Natural killer cell treated with Interleukin-12 subunit alpha and Interleukin-12 subunit beta and Interleukin-15 and Interleukin-18, amount 100 ng/mL, for 72 hours (primary cell): ENCODE measurements at regions not wholly inside any gene's neighbourhood (a gene's known extent, or its start where the extent isn't known, plus 50 kb on each side); places are given as distances from the start of the nearest gene placed in this dataset.
A peak's percentile ranks its signal among the peaks of the same experiment; 100 is the strongest.

Experiments used
- ATAC-seq, 2 donors: fragments of 150-1000 bp; cut with Tn5 transposase in 1 of 2; sonication (Bioruptor Pico), chemical (Tn5 transposase) in 1 of 2; 2 replicates each; pipeline ENCODE4 v1.10.0; 2021
- DNase-seq: peaks from one replicate; pipeline ENCODE4 v3.0.0; 2022; ENCODE audit warnings: low spot score
- H3K27ac Mint-ChIP-seq, 2 donors: 1 replicate in 1 of 2; 2 replicates in 1 of 2; pipeline ENCODE4 v1.8.0; 2022; ENCODE audit warnings: mixed read lengths in 2 of 2, mild to moderate bottlenecking in 1 of 2, moderate library complexity in 1 of 2
- H3K27me3 Mint-ChIP-seq, 2 donors: 1 replicate in 1 of 2; 2 replicates in 1 of 2; pipeline ENCODE4 v1.8.0; 2022; ENCODE audit warnings: mixed read lengths in 2 of 2
- H3K36me3 Mint-ChIP-seq: one replicate; pipeline ENCODE4 v1.8.0; 2022; ENCODE audit warnings: mixed read lengths
- H3K4me1 Mint-ChIP-seq, 2 donors: 1 replicate in 1 of 2; 2 replicates in 1 of 2; pipeline ENCODE4 v1.8.0; 2022; ENCODE audit warnings: low read depth in 2 of 2, mixed read lengths in 2 of 2, mild to moderate bottlenecking in 1 of 2
- H3K4me3 Mint-ChIP-seq: one replicate; pipeline ENCODE4 v1.8.0; 2022; ENCODE audit warnings: mixed read lengths
- H3K9me3 Mint-ChIP-seq: 2 replicates; pipeline ENCODE4 v1.8.0; 2022; ENCODE audit warnings: mixed read lengths

DNA sequence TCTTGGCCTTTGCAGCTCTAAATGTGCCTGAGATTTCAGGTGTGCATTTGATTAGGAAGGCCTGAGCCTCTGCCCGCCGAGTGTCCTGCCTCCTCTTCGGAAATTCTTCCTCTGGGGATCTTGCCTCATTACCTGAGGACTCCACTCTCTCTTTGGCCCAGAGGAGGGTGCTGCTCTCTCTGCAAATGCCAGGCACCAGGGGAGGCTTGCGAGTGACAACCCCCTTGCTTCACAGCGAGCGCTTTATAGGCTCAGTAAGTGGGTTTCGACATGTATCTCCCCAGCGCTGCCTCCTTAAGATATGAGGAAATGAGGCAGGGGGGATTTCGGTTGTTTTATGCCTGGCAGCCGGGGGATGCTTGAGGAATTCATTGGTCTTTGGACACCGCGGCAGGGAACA, 423.9 kb downstream of the GLRX3 start:
- Mint-ChIP-seq H3K9me3 (no peaks in the 10 kb centered on the region), H3K27ac (no peak overlapping the region), H3K4me3 (no peak overlapping the region), H3K4me1 (no peaks in the 10 kb centered on the region), H3K27me3 (no peaks in the 10 kb centered on the region), H3K36me3 (no peaks in the 10 kb centered on the region)
- DNase-seq (no peak), ATAC-seq (no peak)

DNA sequence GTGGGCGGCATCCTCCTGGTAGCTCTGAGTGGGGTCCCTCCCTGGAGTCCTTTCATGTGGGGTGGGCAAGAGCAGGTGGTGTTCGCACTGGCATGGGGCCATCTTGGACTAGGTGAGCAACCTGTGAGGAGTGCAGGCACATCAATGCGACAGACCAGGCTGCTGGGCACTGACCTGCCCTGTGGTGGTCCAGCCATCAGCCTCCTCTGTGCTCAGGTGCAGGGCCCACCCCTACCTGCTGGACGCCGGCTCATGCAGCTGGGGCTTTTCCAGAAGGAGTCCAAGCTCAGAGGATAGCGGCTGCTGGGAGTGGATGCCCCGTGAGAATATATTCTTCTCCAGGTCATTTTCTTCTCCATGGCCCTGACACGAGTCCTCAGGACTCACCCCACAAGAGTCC, 424.4 kb downstream of the GLRX3 start:
- H3K36me3 Mint-ChIP-seq = no peaks in the 10 kb centered on the region
- H3K27me3 Mint-ChIP-seq = no peaks in the 10 kb centered on the region
- no peaks in the 10 kb centered on the region for H3K9me3 Mint-ChIP-seq
- DNase-seq (no peak), ATAC-seq (no peak)
- no peaks in the 10 kb centered on the region for H3K4me1 Mint-ChIP-seq
- no peak overlapping the region for H3K27ac Mint-ChIP-seq
- no peak overlapping the region for H3K4me3 Mint-ChIP-seq

- no peak for ATAC-seq
- Mint-ChIP-seq H3K36me3 (no peaks in the 10 kb centered on the region), H3K4me1 (no peaks in the 10 kb centered on the region), H3K27me3 (no peaks in the 10 kb centered on the region), H3K27ac (no peak overlapping the region), H3K9me3 (no peaks in the 10 kb centered on the region), H3K4me3 (no peak overlapping the region)
- DNase-seq = no peak
Observed at GRCh38 chr10:130561681-130562080, 425.5 kb downstream of the GLRX3 start.

DNA sequence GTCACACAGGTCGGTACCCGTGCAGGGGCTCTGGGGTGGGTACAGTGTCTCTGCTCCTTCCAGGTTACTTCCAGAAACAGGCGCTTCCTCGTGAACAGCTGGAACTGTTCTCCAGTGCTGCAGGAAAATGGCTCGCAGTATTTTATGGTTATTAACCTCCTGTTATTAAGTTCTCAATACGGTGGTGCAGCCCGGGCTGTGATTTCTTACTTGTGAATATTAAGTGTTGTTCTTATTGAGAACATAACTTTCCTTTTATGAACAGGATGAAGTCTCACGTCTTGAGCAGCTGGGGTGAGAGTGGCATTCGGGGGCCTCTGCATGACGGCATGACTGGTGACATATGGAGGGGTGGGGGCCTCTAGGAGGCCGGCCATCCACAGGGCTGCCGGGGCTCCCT, 430.8 kb downstream of the GLRX3 start:
- H3K27me3 Mint-ChIP-seq = no peaks in the 10 kb centered on the region
- no peak overlapping the region for H3K4me3 Mint-ChIP-seq
- H3K36me3 Mint-ChIP-seq = no peaks in the 10 kb centered on the region
- DNase-seq (no peak), ATAC-seq (no peak)
- H3K27ac Mint-ChIP-seq = no peak overlapping the region
- no peaks in the 10 kb centered on the region for H3K9me3 Mint-ChIP-seq
- H3K4me1 Mint-ChIP-seq = no peaks in the 10 kb centered on the region

DNA sequence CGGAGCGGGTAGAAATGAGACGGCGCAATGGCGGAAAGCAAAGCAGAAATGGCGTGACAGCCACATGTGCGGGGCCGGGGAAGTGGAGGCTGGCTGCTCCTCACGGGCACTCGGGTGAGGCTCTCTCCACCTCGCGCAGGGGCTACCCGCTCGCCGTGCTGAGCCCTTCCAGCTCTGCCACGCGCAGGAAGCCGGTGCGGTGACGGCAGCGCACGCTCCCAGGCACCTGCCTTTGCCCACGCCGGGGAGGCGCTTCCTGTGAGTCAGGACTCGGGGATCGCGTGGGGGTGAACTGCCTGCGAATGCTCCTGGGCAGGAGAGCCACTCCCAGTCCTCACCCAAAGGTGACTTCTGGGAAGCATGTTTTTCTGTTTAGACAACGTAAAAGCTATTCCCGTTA, 431.2 kb downstream of the GLRX3 start:
- Mint-ChIP-seq H3K9me3 (no peaks in the 10 kb centered on the region), H3K27me3 (no peaks in the 10 kb centered on the region), H3K4me3 (no peak overlapping the region), H3K27ac (no peak overlapping the region), H3K4me1 (no peaks in the 10 kb centered on the region), H3K36me3 (no peaks in the 10 kb centered on the region)
- DNase-seq = no peak
- ATAC-seq = no peak

DNA sequence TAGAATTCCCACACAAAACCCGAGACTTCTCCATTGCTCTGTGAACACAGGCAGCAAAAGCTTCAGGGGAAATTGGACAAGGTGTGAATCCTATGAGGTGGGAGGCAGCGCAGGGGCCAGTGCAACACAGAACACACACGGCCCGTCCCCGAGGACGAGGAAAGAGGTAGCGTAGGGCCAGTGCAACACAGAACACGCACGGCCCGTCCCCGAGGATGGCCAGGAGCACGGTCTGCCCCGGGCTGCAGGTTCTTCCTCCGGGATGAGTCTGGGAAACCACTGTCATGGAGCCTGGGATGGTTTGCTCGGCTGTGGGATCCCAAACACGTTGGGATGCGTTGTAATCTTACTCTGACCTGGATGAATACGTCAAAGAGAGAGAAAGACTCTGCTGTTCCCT, 432.1 kb downstream of the GLRX3 start:
- H3K4me1 Mint-ChIP-seq = no peaks in the 10 kb centered on the region
- no peaks in the 10 kb centered on the region for H3K36me3 Mint-ChIP-seq
- no peak for ATAC-seq

DNA sequence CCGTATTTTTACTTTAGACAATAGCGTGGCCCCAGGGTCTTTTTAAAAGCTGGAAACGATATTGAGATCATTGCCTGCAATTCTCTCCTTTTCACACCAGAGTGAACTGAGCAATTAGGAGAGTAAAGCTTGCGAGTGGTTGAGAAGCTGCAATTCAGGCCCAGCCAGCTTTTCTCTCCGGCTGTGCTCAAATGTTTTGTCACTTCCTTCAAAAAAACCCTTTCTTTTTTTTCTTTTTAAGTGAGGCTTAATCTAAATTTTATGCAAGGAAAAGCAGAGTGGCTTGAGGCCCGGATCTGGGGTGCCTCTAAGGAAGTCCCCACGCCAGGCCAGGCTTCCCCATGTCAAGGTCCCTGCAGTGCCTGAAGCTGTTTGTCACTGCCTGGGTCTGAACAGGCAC, 433.9 kb downstream of the GLRX3 start:
- H3K36me3 Mint-ChIP-seq = no peaks in the 10 kb centered on the region
- H3K9me3 Mint-ChIP-seq = no peaks in the 10 kb centered on the region
- no peaks in the 10 kb centered on the region for H3K4me1 Mint-ChIP-seq
- ATAC-seq (no peak), DNase-seq (no peak)
- no peak overlapping the region for H3K4me3 Mint-ChIP-seq
- no peak overlapping the region for H3K27ac Mint-ChIP-seq
- no peaks in the 10 kb centered on the region for H3K27me3 Mint-ChIP-seq

More for the DNA sequence above, 432.1 kb downstream of the GLRX3 start:
- Mint-ChIP-seq H3K4me3 (no peak overlapping the region), H3K9me3 (no peaks in the 10 kb centered on the region), H3K27ac (no peak overlapping the region), H3K27me3 (no peaks in the 10 kb centered on the region)
- no peak for DNase-seq

DNA sequence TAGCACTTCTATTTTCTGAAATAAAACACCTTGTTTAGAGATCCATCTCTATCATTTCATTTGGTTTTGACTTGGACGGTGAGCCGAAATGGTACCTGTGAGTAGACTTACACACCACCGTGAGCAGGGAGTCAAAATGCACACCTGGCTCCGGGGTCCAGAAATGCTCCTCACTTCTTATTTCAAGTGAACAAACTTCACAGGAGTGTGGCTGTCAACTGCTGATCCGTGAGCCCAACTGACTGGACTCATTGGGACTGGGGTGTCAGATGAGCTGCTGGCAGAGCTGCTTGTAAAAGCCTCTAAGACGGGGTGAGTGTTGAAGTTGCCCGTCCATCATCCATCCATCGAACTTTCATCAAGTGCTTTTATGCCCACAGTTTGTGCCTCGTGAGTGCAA, 435.5 kb downstream of the GLRX3 start:
- Mint-ChIP-seq H3K27ac (no peak overlapping the region), H3K36me3 (no peaks in the 10 kb centered on the region), H3K9me3 (no peaks in the 10 kb centered on the region), H3K4me3 (no peak overlapping the region), H3K4me1 (no peaks in the 10 kb centered on the region), H3K27me3 (peaks cover 0 to 2% of the 10 kb centered on the region in 2 donors)
- ATAC-seq (no peak), DNase-seq (no peak)

DNA sequence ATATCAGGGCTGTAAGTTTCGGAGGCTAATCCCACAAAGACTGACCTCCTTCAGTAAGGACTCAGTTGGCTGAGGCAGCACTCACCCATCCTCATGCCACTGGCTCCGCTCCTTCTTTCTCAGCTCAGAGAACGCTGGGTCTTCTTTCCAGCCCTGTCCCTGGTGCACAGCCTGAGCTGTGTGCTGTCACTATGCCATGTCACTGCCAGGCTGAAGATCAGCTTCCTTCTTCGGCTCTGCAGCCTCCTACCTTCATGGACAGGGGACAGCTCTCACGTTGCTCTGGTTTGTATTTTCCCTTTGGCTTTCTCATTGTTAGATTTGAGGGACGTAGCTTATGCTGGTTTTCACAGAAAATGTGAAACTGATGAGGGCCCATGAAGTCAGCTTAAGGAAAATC, 437.3 kb downstream of the GLRX3 start:
- Mint-ChIP-seq H3K27ac (no peak overlapping the region), H3K4me1 (no peaks in the 10 kb centered on the region), H3K9me3 (no peaks in the 10 kb centered on the region), H3K36me3 (no peaks in the 10 kb centered on the region), H3K27me3 (peaks cover 0 to 2% of the 10 kb centered on the region in 2 donors), H3K4me3 (no peak overlapping the region)
- ATAC-seq = no peak
- DNase-seq = no peak

GRCh38 chr10:130575756-130576285, 439.6 kb downstream of the GLRX3 start:
- DNase-seq (no peak), ATAC-seq (peak; percentile 40 to 46)
- no peak overlapping the region for H3K4me3 Mint-ChIP-seq
- H3K36me3 Mint-ChIP-seq = no peaks in the 10 kb centered on the region
- peaks cover 7 to 10% of the 10 kb centered on the region in 2 donors for H3K27me3 Mint-ChIP-seq
- H3K27ac Mint-ChIP-seq = no peak overlapping the region
- no peaks in the 10 kb centered on the region for H3K4me1 Mint-ChIP-seq
- no peaks in the 10 kb centered on the region for H3K9me3 Mint-ChIP-seq

GRCh38 chr10:130576427-130576826, 440.2 kb downstream of the GLRX3 start:
- Mint-ChIP-seq H3K36me3 (no peaks in the 10 kb centered on the region), H3K27me3 (peaks cover 7 to 13% of the 10 kb centered on the region in 2 donors), H3K27ac (no peak overlapping the region), H3K4me3 (no peak overlapping the region), H3K4me1 (no peaks in the 10 kb centered on the region), H3K9me3 (no peaks in the 10 kb centered on the region)
- ATAC-seq (no peak), DNase-seq (no peak)

GRCh38 chr10:130577039-130577438, 440.8 kb downstream of the GLRX3 start:
- H3K27me3 Mint-ChIP-seq = peaks cover 7 to 15% of the 10 kb centered on the region in 2 donors

DNA sequence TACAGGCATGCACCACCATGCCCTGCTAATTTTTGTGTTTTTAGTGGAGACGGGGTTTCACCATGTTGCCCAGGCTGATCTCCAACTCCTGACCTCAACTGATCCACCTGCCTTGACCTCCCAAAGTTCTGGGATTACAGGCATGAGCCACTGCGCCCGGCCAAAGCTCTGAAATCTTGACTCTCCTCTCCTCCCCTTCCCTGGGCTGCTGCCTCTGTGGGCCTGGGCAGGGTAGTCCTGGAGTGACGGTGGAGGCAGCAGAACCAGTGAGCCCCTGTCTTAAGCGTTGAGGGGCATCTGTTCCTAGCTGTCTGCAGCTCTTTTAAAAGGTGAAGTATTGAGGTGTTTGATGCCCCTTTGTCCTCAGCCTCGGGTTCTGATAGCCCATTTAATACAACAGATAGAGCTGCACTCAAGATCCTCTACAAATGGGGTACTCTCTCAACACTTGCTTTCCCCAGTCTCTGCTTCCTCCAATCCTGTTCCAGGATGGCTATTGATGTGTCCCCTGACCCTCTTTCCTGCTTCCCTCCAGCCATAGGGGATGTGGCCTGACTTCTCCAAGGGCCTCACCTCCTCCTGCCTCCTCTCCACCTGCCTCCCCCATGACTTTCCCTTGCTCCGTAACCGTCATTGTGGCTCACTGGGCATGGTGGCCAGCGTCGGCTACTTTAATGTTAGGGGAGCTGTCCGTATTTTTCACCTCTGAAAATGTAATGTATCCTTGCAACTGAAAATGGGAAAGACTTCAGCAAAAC, 442.5 kb downstream of the GLRX3 start:
- Mint-ChIP-seq H3K4me1 (no peaks in the 10 kb centered on the region), H3K27me3 (peaks cover 7 to 15% of the 10 kb centered on the region in 2 donors), H3K9me3 (no peaks in the 10 kb centered on the region), H3K4me3 (no peak overlapping the region), H3K36me3 (no peaks in the 10 kb centered on the region), H3K27ac (no peak overlapping the region)
- ATAC-seq (no peak), DNase-seq (no peak)

More at GRCh38 chr10:130577039-130577438, 440.8 kb downstream of the GLRX3 start:
- no peaks in the 10 kb centered on the region for H3K36me3 Mint-ChIP-seq
- H3K4me1 Mint-ChIP-seq = no peaks in the 10 kb centered on the region
- H3K4me3 Mint-ChIP-seq = no peak overlapping the region
- ATAC-seq = no peak
- no peaks in the 10 kb centered on the region for H3K9me3 Mint-ChIP-seq
- no peak for DNase-seq
- no peak overlapping the region for H3K27ac Mint-ChIP-seq

GRCh38 chr10:130579913-130580312, 443.7 kb downstream of the GLRX3 start:
- Mint-ChIP-seq H3K9me3 (no peaks in the 10 kb centered on the region), H3K4me3 (no peak overlapping the region), H3K27ac (no peak overlapping the region), H3K4me1 (no peaks in the 10 kb centered on the region), H3K27me3 (peaks cover 7 to 15% of the 10 kb centered on the region in 2 donors), H3K36me3 (no peaks in the 10 kb centered on the region)
- DNase-seq (no peak), ATAC-seq (no peak)

DNA sequence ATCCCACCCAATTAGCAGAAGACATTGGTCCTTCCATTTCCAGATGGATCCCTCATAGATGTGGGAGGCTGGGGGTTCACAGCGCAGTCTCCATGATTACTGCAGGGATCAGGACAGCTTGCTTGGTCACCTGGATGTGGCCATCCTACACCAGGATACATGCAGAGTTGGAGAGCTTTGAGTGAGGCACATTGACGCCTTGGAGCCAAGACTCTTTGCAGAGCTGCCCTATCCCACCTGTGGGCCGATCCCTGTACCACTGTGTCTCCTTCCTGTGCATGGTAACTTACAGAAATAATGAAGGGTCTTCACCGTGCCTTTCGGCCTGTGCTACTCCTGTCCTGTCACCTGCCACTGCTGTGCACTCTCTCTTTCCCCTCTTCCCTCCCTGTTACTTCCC, 444.8 kb downstream of the GLRX3 start:
- Mint-ChIP-seq H3K4me3 (no peak overlapping the region), H3K27ac (no peak overlapping the region), H3K36me3 (no peaks in the 10 kb centered on the region), H3K27me3 (peaks cover 12 to 14% of the 10 kb centered on the region in 2 donors), H3K9me3 (no peaks in the 10 kb centered on the region), H3K4me1 (no peaks in the 10 kb centered on the region)
- peak in 1 of 2 donors; percentile 60 for ATAC-seq
- no peak for DNase-seq
